ENCODE measurements at regions not wholly inside any gene's neighbourhood (a gene's known extent, or its start where the extent isn't known, plus 50 kb on each side); places are given as distances from the start of the nearest gene placed in this dataset.

GRCh38 chr3:13202744-13203397, 129.6 kb upstream of the IQSEC1 start (continued):
- no peak for TF ChIP-seq PRDM15 (CRISPR knock-in tag; IDR thresholded peaks at IDR 0.05)

- H4K20me1 ChIP-seq (ENCODE audit: control insufficient read depth, insufficient read depth), result no peaks in the 10 kb centered on the region
- no peak overlapping the region for H3K27ac ChIP-seq (ENCODE audit: control insufficient read depth, insufficient read depth)
- H3K9me3 ChIP-seq (replicated peaks; ENCODE audit: control insufficient read depth, insufficient read depth, low read length), result no peaks in the 10 kb centered on the region
- 4% methylated on average over 3 of the region's 3 CpGs for WGBS (ENCODE audit: insufficient coverage, insufficient replicate concordance, low lambda C conversion rate, missing lambda C conversion rate)
- no peak for DNase-seq (ENCODE audit: low read depth, low spot score)
- intact Hi-C loops (cut with micrococcal nuclease; ENCODE audit: unreplicated experiment), result no loop called here
- in situ Hi-C loops (cut with MboI), result no loop called here
- H3K4me2 ChIP-seq (ENCODE audit: control insufficient read depth, insufficient read depth), result no peak overlapping the region
- H3K79me2 ChIP-seq (ENCODE audit: control insufficient read depth, insufficient read depth, low read length), result no peaks in the 10 kb centered on the region
- BruUV-seq (replicated peaks), result no TSS peak
- H3K36me3 ChIP-seq (ENCODE audit: control insufficient read depth in 2 of 2, insufficient read depth in 2 of 2, low read length in 1 of 2), result no peaks in the 10 kb centered on the region
- H3K27me3 ChIP-seq (replicated peaks in 1 of 2; ENCODE audit: control insufficient read depth in 2 of 2, insufficient read depth in 2 of 2, low read length in 1 of 2), result peaks cover 0 to 3% of the 10 kb centered on the region in 2 experiments; a peak in 3 of 4 replicates
- CTCF ChIA-PET, result interaction anchor here (0.6 to 2.1 kb wide), 8 partner anchors 50 to 261 kb away, joined by 3 to 41 read pairs (median 6); no protein-coding TSS in a partner anchor
- H3K4me3 ChIP-seq, result no peak overlapping the region
- FAIRE-seq, result no peak
- POLR2A ChIA-PET, result no interaction called here
- H2AFZ ChIP-seq (ENCODE audit: control insufficient read depth, low read depth, low read length), result no peak overlapping the region
- RAD21 ChIA-PET (ENCODE audit: unreplicated experiment), result interaction anchor here (0.6 to 1.9 kb wide), 4 partner anchors 91 to 1775 kb away, joined by 3 to 32 read pairs (median 3); no protein-coding TSS in a partner anchor
- no peak overlapping the region for H3K9ac ChIP-seq (ENCODE audit: control insufficient read depth, insufficient read depth, low read length)
- H3K4me1 ChIP-seq (ENCODE audit: control insufficient read depth, insufficient read depth, low read length), result no peaks in the 10 kb centered on the region
- no peak for ATAC-seq
- SMC1A ChIA-PET (ENCODE audit: uncharacterized antibody, unreplicated experiment), result interaction anchor here (0.8 to 2.1 kb wide), 7 partner anchors 110 to 262 kb away, joined by 3 to 23 read pairs (median 4); no protein-coding TSS in a partner anchor
- TF ChIP-seq MTA3 (IDR thresholded peaks at IDR 0.05; ENCODE audit: borderline replicate concordance, low read length), result no peak
- no peak for TF ChIP-seq SIX5 (IDR thresholded peaks at IDR 0.05; ENCODE audit: low read depth, low read length, severe bottlenecking)
- TF ChIP-seq BHLHE40 (IDR thresholded peaks at IDR 0.05; ENCODE audit: borderline replicate concordance in 1 of 2, low read depth in 2 of 2, low read length in 1 of 2), result no peak
- no peak for TF ChIP-seq GABPA (IDR thresholded peaks at IDR 0.05; ENCODE audit: low read depth)
- TF ChIP-seq CHD4 (IDR thresholded peaks at IDR 0.05), result no peak
- TF ChIP-seq REST (IDR thresholded peaks at IDR 0.05; ENCODE audit: low read depth, low read length), result no peak
- TF ChIP-seq NR2C2 (IDR thresholded peaks at IDR 0.05; ENCODE audit: borderline replicate concordance, control insufficient read depth, insufficient read length, low read depth), result no peak
- TF ChIP-seq ESRRA (IDR thresholded peaks at IDR 0.05; ENCODE audit: low read length), result no peak
- TF ChIP-seq NKRF (conservative IDR thresholded peaks at IDR 0.05), result no peak
These were observed 128.6 kb upstream of the IQSEC1 start for GRCh38 chr3:13201851-13202250.
